ENCODE measurements at regions not wholly inside any gene's neighbourhood (a gene's known extent, or its start where the extent isn't known, plus 50 kb on each side); places are given as distances from the start of the nearest gene placed in this dataset.

DNA sequence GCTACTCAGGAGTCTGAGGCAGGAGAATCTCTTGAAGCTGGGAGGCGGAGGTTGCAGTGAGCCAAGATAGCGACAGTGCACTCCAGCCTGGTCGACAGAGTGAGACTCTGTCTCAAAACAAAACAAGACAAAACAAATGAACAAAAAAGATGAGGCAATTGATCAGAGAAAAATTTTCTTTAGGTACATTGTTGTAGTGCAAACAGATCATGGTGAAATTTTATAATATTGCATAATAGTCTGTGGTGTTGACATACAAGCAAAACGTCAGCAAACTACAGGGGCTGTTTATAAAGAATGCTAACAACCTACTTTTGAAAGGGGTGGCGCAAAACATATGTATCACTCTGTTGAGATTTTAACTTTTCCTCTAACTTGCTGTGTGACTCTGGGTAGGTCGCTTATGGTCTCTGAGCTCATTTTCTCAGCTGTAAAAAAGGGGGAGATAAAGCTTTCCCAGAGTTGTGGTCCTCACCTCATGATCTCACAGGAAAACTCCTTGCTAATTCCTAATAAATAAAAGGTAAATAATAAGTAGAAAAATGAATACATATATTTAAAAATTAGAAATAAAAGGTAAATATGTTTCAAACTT, 64.8 kb upstream of the NUP160 start:
- TF ChIP-seq POLR2A (IDR thresholded peaks at IDR 0.05; ENCODE audit: control extremely low read depth in 1 of 2, low read depth in 2 of 2, low read length in 2 of 2) (no peak), TCF12 (IDR thresholded peaks at IDR 0.05; ENCODE audit: low read depth, low read length) (no peak), YY1 (IDR thresholded peaks at IDR 0.05; ENCODE audit: low read depth, low read length) (no peak), POLR2AphosphoS5 (IDR thresholded peaks at IDR 0.05; ENCODE audit: low read depth, low read length) (no peak), EZH2 (IDR thresholded peaks at IDR 0.05; ENCODE audit: low read depth, low read length, severe bottlenecking) (no peak), JUN (IDR thresholded peaks at IDR 0.05; ENCODE audit: low read depth, low read length) (no peak)
- TF ChIP-seq, protein P1, sequence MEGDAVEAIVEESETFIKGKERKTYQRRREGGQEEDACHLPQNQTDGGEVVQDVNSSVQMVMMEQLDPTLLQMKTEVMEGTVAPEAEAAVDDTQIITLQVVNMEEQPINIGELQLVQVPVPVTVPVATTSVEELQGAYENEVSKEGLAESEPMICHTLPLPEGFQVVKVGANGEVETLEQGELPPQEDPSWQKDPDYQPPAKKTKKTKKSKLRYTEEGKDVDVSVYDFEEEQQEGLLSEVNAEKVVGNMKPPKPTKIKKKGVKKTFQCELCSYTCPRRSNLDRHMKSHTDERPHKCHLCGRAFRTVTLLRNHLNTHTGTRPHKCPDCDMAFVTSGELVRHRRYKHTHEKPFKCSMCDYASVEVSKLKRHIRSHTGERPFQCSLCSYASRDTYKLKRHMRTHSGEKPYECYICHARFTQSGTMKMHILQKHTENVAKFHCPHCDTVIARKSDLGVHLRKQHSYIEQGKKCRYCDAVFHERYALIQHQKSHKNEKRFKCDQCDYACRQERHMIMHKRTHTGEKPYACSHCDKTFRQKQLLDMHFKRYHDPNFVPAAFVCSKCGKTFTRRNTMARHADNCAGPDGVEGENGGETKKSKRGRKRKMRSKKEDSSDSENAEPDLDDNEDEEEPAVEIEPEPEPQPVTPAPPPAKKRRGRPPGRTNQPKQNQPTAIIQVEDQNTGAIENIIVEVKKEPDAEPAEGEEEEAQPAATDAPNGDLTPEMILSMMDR (IDR thresholded peaks at IDR 0.05; ENCODE audit: control extremely low read depth in 1 of 3, insufficient read depth in 1 of 3, low read depth in 1 of 3, low read length in 3 of 3) = no peak

Data from H1 (cell line).